Endothelial cell of umbilical vein (primary cell): ENCODE measurements at regions not wholly inside any gene's neighbourhood (a gene's known extent, or its start where the extent isn't known, plus 50 kb on each side); places are given as distances from the start of the nearest gene placed in this dataset.

Source experiments
- BruUV-seq: library from RNA; stranded (reverse); fragments of 400-500 nt; replicated peaks from 2 replicates; lab custom pipeline; 2021; lab: Mats Ljungman, UMichigan
- CTCF ChIA-PET: fragments of 300-600, 350-600 bp; sonication (Branson Sonifier 250); formaldehyde crosslinking; loops from one replicate; lab custom pipeline; 2021; ENCODE audit warnings: antibody characterized with exemption, inconsistent platforms; lab: Charles Lee
- POLR2A ChIA-PET: fragments of 300-600, 350-600 bp; sonication (Branson Sonifier 250); formaldehyde crosslinking; loops from one replicate; lab custom pipeline; 2021; ENCODE audit warnings: antibody characterized with exemption, inconsistent platforms; lab: Charles Lee
- DNase-seq: peaks from one replicate; pipeline ENCODE4 v3.0.0-alpha.2; 2011; ENCODE audit warnings: low read depth, low spot score
- FAIRE-seq: peaks from 2 replicates; lab custom pipeline; 2011; peaks lifted over from hg19 to GRCh38; lab: Jason Lieb, UNC
- H2AFZ ChIP-seq: 2 replicates; pipeline ENCODE4 v1.6.0; 2012; ENCODE audit warnings: low read depth, low read length, control low read depth, inconsistent platforms
- H3K27ac ChIP-seq: 2 replicates; pipeline ENCODE4 v1.5.1; 2011; ENCODE audit warnings: low read depth, mild to moderate bottlenecking, control low read depth, low read length, moderate library complexity; ENCODE audit not compliant: insufficient read depth
- H3K27me3 ChIP-seq, 2 experiments: 2 replicates each; pipeline versions ENCODE4 v1.6.0 to v1.6.1; 2011; ENCODE audit warnings: low read length in 2 of 2, mixed read lengths in 1 of 2; ENCODE audit not compliant: control insufficient read depth in 2 of 2, insufficient read depth in 2 of 2
- H3K36me3 ChIP-seq, 2 experiments: 2 replicates in 1 of 2; 3 replicates in 1 of 2; pipeline ENCODE4 v1.5.1; 2011; ENCODE audit warnings: low read length in 2 of 2, mild to moderate bottlenecking in 1 of 2, moderate library complexity in 1 of 2; ENCODE audit not compliant: control insufficient read depth in 2 of 2, insufficient read depth in 2 of 2; ENCODE audit errors: extremely low read depth in 1 of 2
- H3K4me1 ChIP-seq: 3 replicates; pipeline ENCODE4 v1.5.1; 2011; ENCODE audit warnings: mild to moderate bottlenecking, low read length; ENCODE audit not compliant: control insufficient read depth, insufficient read depth; ENCODE audit errors: extremely low read depth
- H3K4me2 ChIP-seq: 2 replicates; pipeline ENCODE4 v1.6.1; 2011; ENCODE audit warnings: low read length, control low read depth, mixed read lengths; ENCODE audit not compliant: insufficient read depth
- H3K4me3 ChIP-seq, 3 experiments: fragments of 200-600 bp in 1 of 3; sonication (generic), shearing (Covaris generic) in 1 of 3; replicated peaks in 1 of 3; 2 replicates each; pipeline ENCODE4 v1.5.1; 2011 to 2016; ENCODE audit warnings: control low read depth in 3 of 3, low read length in 3 of 3, mild to moderate bottlenecking in 2 of 3, inconsistent platforms in 1 of 3, low read depth in 1 of 3, moderate library complexity in 1 of 3; ENCODE audit not compliant: insufficient read depth in 1 of 3
- H3K79me2 ChIP-seq: 2 replicates; pipeline ENCODE4 v1.6.0; 2012; ENCODE audit warnings: low read length, inconsistent platforms; ENCODE audit not compliant: control insufficient read depth, insufficient read depth
- H3K9ac ChIP-seq: replicated peaks from 2 replicates; pipeline ENCODE3; 2011; ENCODE audit warnings: low read length, control low read depth; ENCODE audit not compliant: insufficient read depth; ENCODE audit errors: extremely low read depth
- H3K9me1 ChIP-seq: replicated peaks from 3 replicates; pipeline ENCODE4 v1.6.0; 2011; ENCODE audit warnings: mild to moderate bottlenecking, low read length; ENCODE audit not compliant: control insufficient read depth, insufficient read depth; ENCODE audit errors: extremely low read depth
- H3K9me3 ChIP-seq: replicated peaks from 2 replicates; pipeline ENCODE4 v1.5.1; 2012; ENCODE audit warnings: low read length, inconsistent platforms; ENCODE audit not compliant: control insufficient read depth, insufficient read depth
- H4K20me1 ChIP-seq: replicated peaks from 2 replicates; pipeline ENCODE3; 2011; ENCODE audit warnings: mild to moderate bottlenecking, low read length; ENCODE audit not compliant: control insufficient read depth, insufficient read depth; ENCODE audit errors: extremely low read depth
- EZH2 ChIP-seq: IDR thresholded peaks from 2 replicates; pipeline ENCODE4 v1.6.1; 2012; ENCODE audit warnings: borderline replicate concordance, low read depth, mild to moderate bottlenecking, moderate library complexity, low read length, inconsistent platforms; ENCODE audit not compliant: severe bottlenecking
- FOS ChIP-seq: IDR thresholded peaks from 2 replicates; pipeline ENCODE4 v1.6.1; 2011; ENCODE audit warnings: mild to moderate bottlenecking, low read length, moderate library complexity, borderline replicate concordance; ENCODE audit not compliant: insufficient read depth
- GATA2 ChIP-seq: IDR thresholded peaks from 2 replicates; pipeline ENCODE4 v1.7.0; 2011; ENCODE audit warnings: low read depth, mild to moderate bottlenecking, moderate library complexity, mixed read lengths, low read length; ENCODE audit not compliant: insufficient read length, insufficient read depth
- JUN ChIP-seq: IDR thresholded peaks from 2 replicates; pipeline ENCODE4 v1.6.1; 2011; ENCODE audit warnings: borderline replicate concordance, low read depth; ENCODE audit not compliant: insufficient read length, insufficient read depth
- MYC ChIP-seq: IDR thresholded peaks from one replicate; pipeline ENCODE4 v1.6.1; 2011; ENCODE audit warnings: mild to moderate bottlenecking, low read depth, low read length
- POLR2A ChIP-seq: IDR thresholded peaks from 2 replicates; pipeline ENCODE4 v1.6.1; 2012; ENCODE audit warnings: low read depth, mild to moderate bottlenecking, control low read depth, low read length
- POLR2AphosphoS5 ChIP-seq: IDR thresholded peaks from 2 replicates; pipeline ENCODE4 v1.6.1; 2012; ENCODE audit warnings: low read depth, mild to moderate bottlenecking, control low read depth, low read length, moderate library complexity; ENCODE audit not compliant: insufficient read depth
- dilution Hi-C: fragments of 300-500 bp; cut with MboI; formaldehyde crosslinking; loops from one replicate; pipeline ENCODE4 v1.15.0; 2019; ENCODE audit warnings: low sequenced_read_pairs; ENCODE audit not compliant: extremely low pct_ligation_motif_present
- intact Hi-C: fragments of 100-400 bp; cut with micrococcal nuclease; formaldehyde crosslinking; loops from one replicate; pipeline ENCODE4 v1.10.0; 2022
- TF ChIP-seq, protein P1 (sequence below): IDR thresholded peaks from 2 replicates; pipeline ENCODE4 v1.6.1; 2011; ENCODE audit not compliant: insufficient read depth, insufficient read length
- TF ChIP-seq, protein P2 (sequence below), 2 donors: IDR thresholded peaks; 1 replicate in 1 of 2; 2 replicates in 1 of 2; pipeline ENCODE4 v1.5.1; 2011; ENCODE audit warnings: low read length in 2 of 2, mild to moderate bottlenecking in 2 of 2, moderate library complexity in 2 of 2, control low read depth in 1 of 2, inconsistent platforms in 1 of 2, low read depth in 1 of 2; ENCODE audit not compliant: insufficient read depth in 1 of 2; ENCODE audit errors: extremely low read depth in 1 of 2

DNA sequence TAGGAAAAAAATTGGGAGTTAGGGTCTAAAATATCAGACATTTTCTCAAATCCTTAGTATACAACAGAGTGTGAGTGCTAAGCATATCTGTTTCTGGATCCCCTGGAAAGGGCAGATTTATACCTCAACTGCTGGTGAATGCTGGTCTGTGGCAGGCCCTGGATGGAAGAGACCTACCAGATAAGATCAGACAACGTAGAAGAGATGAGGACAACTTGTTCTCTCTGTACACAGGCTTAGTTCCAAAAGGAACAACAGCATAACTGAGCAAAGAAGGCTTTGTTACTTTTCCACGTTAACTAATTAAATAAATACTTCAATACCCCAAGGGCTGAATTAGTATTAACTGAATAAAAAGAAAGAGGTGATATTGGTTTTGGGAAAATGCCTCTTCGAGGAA, 1277.3 kb downstream of the SLITRK5 start:
- TF ChIP-seq MYC (no peak), POLR2AphosphoS5 (no peak), EZH2 (no peak), POLR2A (no peak), GATA2 (no peak), JUN (no peak), FOS (no peak)
- TF ChIP-seq, protein P1, sequence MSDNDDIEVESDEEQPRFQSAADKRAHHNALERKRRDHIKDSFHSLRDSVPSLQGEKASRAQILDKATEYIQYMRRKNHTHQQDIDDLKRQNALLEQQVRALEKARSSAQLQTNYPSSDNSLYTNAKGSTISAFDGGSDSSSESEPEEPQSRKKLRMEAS = no peak
- TF ChIP-seq, protein P2, sequence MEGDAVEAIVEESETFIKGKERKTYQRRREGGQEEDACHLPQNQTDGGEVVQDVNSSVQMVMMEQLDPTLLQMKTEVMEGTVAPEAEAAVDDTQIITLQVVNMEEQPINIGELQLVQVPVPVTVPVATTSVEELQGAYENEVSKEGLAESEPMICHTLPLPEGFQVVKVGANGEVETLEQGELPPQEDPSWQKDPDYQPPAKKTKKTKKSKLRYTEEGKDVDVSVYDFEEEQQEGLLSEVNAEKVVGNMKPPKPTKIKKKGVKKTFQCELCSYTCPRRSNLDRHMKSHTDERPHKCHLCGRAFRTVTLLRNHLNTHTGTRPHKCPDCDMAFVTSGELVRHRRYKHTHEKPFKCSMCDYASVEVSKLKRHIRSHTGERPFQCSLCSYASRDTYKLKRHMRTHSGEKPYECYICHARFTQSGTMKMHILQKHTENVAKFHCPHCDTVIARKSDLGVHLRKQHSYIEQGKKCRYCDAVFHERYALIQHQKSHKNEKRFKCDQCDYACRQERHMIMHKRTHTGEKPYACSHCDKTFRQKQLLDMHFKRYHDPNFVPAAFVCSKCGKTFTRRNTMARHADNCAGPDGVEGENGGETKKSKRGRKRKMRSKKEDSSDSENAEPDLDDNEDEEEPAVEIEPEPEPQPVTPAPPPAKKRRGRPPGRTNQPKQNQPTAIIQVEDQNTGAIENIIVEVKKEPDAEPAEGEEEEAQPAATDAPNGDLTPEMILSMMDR (IDR thresholded peaks at IDR 0.05; ENCODE audit: extremely low read depth in 1 of 2, insufficient read depth in 1 of 2, low read depth in 1 of 2, low read length in 2 of 2) = no peak
- intact Hi-C loops = no loop called here
- H4K20me1 ChIP-seq = no peaks in the 10 kb centered on the region
- no peak for FAIRE-seq
- no TSS peak for BruUV-seq
- no peak for DNase-seq
- H3K9me3 ChIP-seq = peaks cover 1% of the 10 kb centered on the region
- no peak overlapping the region for H2AFZ ChIP-seq
- CTCF ChIA-PET = no interaction called here
- dilution Hi-C loops = no loop called here
- no peaks in the 10 kb centered on the region for H3K4me1 ChIP-seq
- H3K36me3 ChIP-seq = no peaks in the 10 kb centered on the region
- no peak overlapping the region for H3K9ac ChIP-seq
- POLR2A ChIA-PET = no interaction called here
- no peaks in the 10 kb centered on the region for H3K79me2 ChIP-seq
- H3K27me3 ChIP-seq = no peaks in the 10 kb centered on the region
- H3K4me3 ChIP-seq = no peak overlapping the region
- H3K9me1 ChIP-seq = no peaks in the 10 kb centered on the region
- H3K4me2 ChIP-seq = no peak overlapping the region
- H3K27ac ChIP-seq = no peak overlapping the region
